NCI-H2081 (cell line): ENCODE measurements at regions not wholly inside any gene's neighbourhood (a gene's known extent, or its start where the extent isn't known, plus 50 kb on each side); places are given as distances from the start of the nearest gene placed in this dataset.

ENCODE experiments used
- DNase-seq, 2 experiments: peaks; one replicate each; lab custom pipeline; 2025; lab: John Stamatoyannopoulos, UW

DNA sequence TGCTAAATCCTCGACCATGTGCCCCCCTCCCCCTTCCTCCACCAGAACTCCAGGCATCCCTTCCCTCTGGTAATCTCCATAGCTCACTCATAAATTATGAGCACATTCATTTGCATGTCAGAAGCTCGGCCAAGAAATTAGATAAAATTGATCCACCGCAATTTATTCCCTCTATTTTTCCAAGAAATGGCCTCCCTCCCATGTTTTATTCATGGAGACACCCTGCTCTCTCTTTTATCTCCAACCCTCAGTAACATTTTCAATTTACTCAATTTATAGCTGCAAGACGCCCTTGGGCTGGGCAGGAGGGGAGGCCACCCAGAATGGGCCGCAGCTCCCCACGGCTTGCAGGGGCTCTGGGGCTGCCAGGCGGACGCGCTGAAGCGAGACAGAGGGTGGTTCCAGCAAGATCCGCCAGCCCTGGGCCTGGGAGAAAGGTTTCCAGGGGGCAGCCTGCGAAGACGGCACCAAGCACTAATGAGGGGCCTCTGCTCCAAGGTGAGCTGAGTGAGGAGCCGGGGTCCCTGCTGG lies 54.7 kb upstream of the ZNF423 start:
- DNase-seq, result no peak

DNA sequence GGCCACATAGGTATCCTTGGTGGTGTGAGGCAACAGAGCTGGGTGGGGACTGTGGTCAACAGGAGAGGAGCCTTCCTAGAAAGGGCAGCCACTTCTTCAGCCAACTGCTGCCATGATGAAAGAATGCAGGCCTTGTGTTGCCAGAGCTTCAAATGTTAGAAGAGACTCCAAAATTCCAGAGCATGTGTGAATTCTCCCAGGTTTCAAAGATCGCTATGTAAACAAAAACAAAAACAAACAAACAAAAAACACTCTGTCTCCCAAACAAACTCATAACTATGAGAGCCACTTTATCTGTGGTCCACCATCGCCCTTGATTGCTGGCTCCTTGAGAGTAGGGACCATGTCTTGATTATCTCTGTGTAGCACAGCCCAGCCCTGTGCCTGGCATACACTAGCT lies 55.5 kb upstream of the ZNF423 start:
- no peak for DNase-seq

GRCh38 chr16:49912721-49913120 lies 56.8 kb upstream of the ZNF423 start:
- no peak for DNase-seq

- DNase-seq, result no peak
Observed at GRCh38 chr16:49913720-49914119, 57.8 kb upstream of the ZNF423 start.

DNA sequence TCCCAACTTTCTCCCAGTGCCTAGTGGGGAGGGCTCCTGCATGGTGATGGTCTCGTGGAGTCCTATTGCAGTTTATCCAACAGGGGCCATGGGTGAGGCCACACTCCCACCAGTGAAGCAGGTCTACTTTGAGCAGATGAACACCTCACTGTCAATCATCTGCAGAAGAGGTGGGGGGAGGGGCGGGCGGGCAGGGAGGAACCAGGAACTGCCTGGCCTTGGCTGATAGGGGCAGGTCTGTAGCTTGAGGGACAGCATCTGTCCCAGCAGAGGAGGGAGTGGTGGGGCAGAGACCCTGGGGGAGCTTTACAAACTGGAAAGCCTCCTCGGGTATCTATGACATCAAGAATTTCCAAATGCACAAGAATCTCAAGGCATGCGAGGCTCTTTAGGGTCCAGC lies 58.7 kb upstream of the ZNF423 start:
- no peak for DNase-seq

GRCh38 chr16:49918257-49918656 lies 62.3 kb upstream of the ZNF423 start:
- no peak for DNase-seq

DNA sequence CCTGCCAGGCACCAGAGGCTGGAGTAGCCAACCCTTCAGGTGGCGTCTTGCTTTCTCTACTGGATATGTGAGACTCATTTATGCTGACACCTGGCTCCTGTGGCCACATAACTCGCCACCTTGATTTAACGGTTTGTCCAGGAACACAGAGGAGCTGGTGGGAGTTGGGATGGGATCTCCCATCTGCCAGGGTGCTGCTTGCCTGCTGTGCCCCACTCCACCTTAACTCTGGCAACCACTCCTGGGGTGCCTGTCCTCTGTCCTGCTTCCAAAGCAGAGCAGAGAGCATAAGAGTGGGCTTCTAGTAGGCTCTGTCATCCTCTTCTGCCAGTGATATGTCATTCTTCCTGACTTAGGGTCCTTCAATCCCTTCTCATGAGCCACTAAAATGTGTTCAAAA lies 63.4 kb upstream of the ZNF423 start:
- DNase-seq, result no peak

DNA sequence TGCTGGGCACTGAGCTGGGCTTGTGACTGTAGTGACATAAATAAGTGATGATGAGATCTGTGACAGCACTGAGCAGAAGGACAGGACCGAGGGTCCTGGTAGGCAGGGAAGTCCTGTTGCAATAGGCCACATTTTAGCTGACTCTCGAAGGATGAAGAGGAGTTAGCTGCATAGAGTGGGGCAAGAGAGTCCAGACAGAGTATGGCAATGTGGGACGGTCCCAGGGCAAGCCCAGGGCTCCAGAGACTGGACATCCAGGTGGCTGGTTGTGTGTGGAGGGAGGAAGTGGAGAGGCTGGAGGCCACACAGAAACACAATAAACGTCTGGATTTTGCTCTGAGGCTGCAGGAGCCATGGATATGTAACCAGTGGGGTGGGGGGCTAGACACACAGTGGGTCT lies 64.5 kb upstream of the ZNF423 start:
- no peak for DNase-seq

- DNase-seq, result no peak
Observed at GRCh38 chr16:49921106-49921505, 65.2 kb upstream of the ZNF423 start.

- peak in 1 of 2 experiments; percentile 12 for DNase-seq
Observed at GRCh38 chr16:49921791-49922456, 66.0 kb upstream of the ZNF423 start.

- no peak for DNase-seq
Observed at GRCh38 chr16:49923411-49923810, 67.5 kb upstream of the ZNF423 start.

GRCh38 chr16:49924078-49924477 lies 68.2 kb upstream of the ZNF423 start:
- no peak for DNase-seq

- DNase-seq, result no peak
Observed at GRCh38 chr16:49926941-49927340, 71.0 kb upstream of the ZNF423 start.

DNA sequence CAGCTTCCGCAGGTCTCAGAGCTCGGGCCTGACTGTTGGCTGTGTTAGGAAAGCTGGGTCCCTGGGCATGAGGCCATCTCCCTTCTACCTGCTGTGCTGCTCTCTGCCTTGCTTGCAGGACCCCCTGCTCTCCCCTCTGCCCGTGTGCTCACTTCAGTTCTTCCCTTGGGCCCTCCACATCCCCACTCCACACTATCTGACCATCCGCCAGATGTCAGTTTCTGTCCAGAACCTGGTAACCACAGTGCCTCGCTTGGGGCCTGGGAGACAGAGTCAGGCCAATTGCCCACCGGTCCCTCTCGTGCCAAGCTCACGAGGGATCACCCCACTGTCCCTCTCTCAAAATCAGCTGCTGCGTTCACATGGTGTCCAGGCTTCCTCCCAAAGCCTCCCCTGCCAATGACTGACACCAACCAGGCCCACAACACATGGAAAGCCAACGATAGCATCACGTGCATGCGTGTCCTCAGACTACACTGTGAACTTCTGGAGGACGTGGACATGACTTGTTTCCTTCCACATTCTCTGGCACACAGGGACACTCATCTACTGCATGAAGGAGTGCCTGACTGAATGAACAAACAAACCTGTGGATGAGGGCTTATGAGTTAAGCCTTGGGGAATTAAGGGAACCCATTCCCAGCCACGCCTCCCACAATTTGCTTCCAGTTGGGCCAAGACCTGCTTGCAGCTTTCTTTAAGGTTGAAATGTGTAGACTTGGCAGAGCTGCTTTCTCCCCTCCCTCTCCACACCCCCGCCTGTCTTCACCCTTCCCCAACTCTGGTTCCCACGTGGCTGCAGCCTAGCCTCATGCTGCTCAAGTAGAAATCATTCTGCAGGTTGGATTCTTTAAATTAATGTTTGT lies 72.5 kb upstream of the ZNF423 start:
- DNase-seq, result no peak

DNA sequence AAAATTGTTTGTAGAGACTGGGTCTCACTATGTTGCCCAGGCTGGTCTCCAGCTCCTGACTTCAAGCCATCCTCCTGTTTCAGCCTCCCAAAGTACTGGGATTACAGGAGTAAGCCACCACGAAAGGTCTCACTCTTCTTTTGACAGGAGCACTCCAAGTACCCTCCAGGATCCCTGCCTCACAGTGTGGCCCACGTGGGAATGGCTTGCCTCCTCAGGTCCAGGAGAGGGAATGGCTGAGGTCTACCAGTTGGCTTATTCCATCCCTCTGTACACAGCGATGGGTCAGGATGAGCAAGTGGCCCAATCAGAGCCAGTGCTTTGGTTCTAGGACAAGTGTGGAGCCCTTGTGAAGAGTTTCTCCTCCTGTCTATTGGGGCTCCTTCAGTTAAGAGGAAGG lies 73.7 kb upstream of the ZNF423 start:
- DNase-seq, result no peak

DNA sequence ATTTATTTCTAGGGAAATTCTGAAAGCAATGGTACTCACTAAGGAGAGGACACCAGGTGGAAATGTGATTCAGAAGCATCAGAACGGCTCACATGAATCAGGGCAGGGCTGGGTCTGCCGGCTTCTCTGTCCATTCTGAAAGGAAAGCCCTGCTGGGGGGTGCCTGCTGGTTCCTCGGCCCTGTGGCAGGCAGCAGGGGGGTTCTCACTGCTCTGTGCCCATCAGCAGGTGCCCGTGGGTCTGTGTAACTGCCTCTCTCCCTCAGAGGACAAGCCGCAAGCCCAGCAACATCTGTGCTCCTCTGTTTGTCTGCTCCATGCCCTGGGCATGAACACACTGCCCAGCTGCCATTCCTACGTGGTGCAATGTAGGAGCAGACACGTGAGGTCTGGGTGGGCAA lies 74.9 kb upstream of the ZNF423 start:
- no peak for DNase-seq

GRCh38 chr16:49931266-49931665 lies 75.4 kb upstream of the ZNF423 start:
- no peak for DNase-seq

- no peak for DNase-seq
Observed at GRCh38 chr16:49931916-49932315, 76.0 kb upstream of the ZNF423 start.

- DNase-seq, result no peak
Observed at GRCh38 chr16:49932434-49932833, 76.5 kb upstream of the ZNF423 start.

- DNase-seq, result no peak
Observed at GRCh38 chr16:49932946-49933345, 77.0 kb upstream of the ZNF423 start.

DNA sequence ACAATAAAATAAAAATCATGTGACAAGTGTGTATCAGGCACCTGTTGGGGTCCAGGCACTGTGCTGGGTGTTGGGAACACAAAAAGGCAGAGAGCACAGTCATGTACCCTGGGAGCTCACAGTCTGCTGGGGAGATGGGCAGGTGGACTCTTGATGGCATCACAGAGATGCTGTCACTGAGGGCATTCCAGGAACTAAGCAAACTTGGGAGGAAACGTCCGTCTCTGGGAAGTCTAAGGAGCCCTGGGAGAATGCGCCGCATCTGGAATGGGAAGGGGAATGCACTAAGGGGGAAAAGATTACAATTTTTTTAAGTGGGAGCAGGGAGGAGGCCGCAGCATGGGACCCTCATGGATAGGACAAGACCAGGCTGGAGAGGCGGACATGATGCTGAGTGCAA lies 80.9 kb upstream of the ZNF423 start:
- no peak for DNase-seq

DNA sequence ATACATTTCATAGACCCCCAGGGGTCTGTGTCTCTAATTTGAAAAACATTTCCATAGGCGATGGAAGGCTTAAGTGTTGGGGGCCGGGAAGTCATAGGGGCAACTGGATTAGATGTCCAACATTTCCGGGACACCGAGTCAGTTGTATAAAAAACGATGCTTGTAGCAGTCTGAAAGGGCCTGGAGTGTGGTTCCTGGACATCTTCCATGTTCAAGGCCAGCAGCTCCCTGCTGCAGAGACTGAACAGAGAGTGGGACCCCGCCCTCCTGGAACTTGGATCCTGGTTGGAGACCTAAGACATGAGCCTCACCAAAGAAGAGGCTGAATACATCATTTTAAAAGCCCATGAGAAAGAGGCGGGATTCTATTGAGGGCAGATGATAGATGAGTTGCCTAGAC lies 82.0 kb upstream of the ZNF423 start:
- DNase-seq, result no peak

DNA sequence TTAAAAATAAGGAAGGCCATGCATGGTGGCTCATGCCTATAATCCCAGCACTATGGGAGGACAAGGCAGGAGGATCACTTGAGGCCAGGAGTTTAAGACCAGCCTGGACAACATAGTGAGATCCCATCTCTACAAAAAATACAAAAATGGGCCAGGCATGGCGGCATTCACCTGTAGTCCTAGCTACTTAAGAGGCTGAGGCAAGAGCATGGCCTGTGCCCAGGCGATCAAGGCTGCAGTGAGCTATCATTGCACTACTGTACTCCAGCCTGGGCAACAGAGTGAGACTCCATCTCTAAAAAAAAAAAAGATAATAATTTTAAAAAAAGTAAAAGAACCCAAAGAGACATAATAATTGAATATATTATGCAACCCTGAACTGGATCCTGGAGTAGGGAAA lies 83.6 kb upstream of the ZNF423 start:
- DNase-seq, result no peak
